ENCODE measurements at regions not wholly inside any gene's neighbourhood (a gene's known extent, or its start where the extent isn't known, plus 50 kb on each side); places are given as distances from the start of the nearest gene placed in this dataset.

GRCh38 chr3:104555728-104556127, 811.0 kb upstream of the ALCAM start:
- TF ChIP-seq RNF2 (IDR thresholded peaks at IDR 0.05; ENCODE audit: borderline replicate concordance, low read depth) (no peak), POLR2AphosphoS2 (conservative IDR thresholded peaks at IDR 0.05; ENCODE audit: low read length) (no peak), ZFP36 (IDR thresholded peaks at IDR 0.05; ENCODE audit: borderline replicate concordance, partially characterized antibody) (no peak), CTCF (IDR thresholded peaks at IDR 0.05) (no peak), KDM5A (IDR thresholded peaks at IDR 0.05) (no peak), REST (IDR thresholded peaks at IDR 0.05) (no peak), USF2 (IDR thresholded peaks at IDR 0.05) (no peak), EP300 (IDR thresholded peaks at IDR 0.05) (no peak), POLR2A (IDR thresholded peaks at IDR 0.05; ENCODE audit: low read length) (no peak), MYC (IDR thresholded peaks at IDR 0.05; ENCODE audit: borderline replicate concordance, low read length) (no peak), MAFK (IDR thresholded peaks at IDR 0.05; ENCODE audit: partially characterized antibody) (no peak), NFE2L2 (conservative IDR thresholded peaks at IDR 0.05; ENCODE audit: low read length) (no peak), BHLHE40 (IDR thresholded peaks at IDR 0.05; ENCODE audit: low read depth, low read length) (no peak), JUNB (IDR thresholded peaks at IDR 0.05) (no peak)

Data from A549 (cell line).